NT2/D1 (cell line): ENCODE measurements at regions not wholly inside any gene's neighbourhood (a gene's known extent, or its start where the extent isn't known, plus 50 kb on each side); places are given as distances from the start of the nearest gene placed in this dataset.

Source experiments
- DNase-seq: peaks from one replicate; pipeline ENCODE4 v3.0.0-alpha.2; 2011; ENCODE audit warnings: low read depth, low spot score
- H3K27me3 ChIP-seq: 2 replicates; pipeline ENCODE4 v1.6.0; 2011; ENCODE audit warnings: mild to moderate bottlenecking; ENCODE audit not compliant: insufficient read length, insufficient read depth
- H3K36me3 ChIP-seq: 2 replicates; pipeline ENCODE4 v1.6.1; 2011; ENCODE audit warnings: mild to moderate bottlenecking, low read length, mixed read lengths; ENCODE audit not compliant: insufficient read depth, insufficient read length
- H3K4me1 ChIP-seq: 2 replicates; pipeline ENCODE4 v1.5.1; 2011; ENCODE audit not compliant: insufficient read depth, insufficient read length
- H3K4me3 ChIP-seq: 2 replicates; pipeline ENCODE4 v1.5.1; 2011; ENCODE audit warnings: low read depth; ENCODE audit not compliant: insufficient read length
- H3K9ac ChIP-seq: 2 replicates; pipeline ENCODE4 v1.6.0; 2011; ENCODE audit warnings: low read depth; ENCODE audit not compliant: insufficient read length
- H3K9me3 ChIP-seq: 2 replicates; pipeline ENCODE4 v1.5.1; 2011; ENCODE audit warnings: mild to moderate bottlenecking, low read length; ENCODE audit not compliant: insufficient read depth
- SUZ12 ChIP-seq: IDR thresholded peaks from 2 replicates; pipeline ENCODE4 v1.6.1; 2011; ENCODE audit not compliant: insufficient read length, insufficient read depth; ENCODE audit errors: extremely low read depth
- YY1 ChIP-seq: IDR thresholded peaks from 2 replicates; pipeline ENCODE4 v1.6.1; 2011; ENCODE audit not compliant: insufficient read length, insufficient read depth
- ZNF274 ChIP-seq: IDR thresholded peaks from 2 replicates; pipeline ENCODE4 v1.6.1; 2011; ENCODE audit warnings: mild to moderate bottlenecking, low read depth, low read length

DNA sequence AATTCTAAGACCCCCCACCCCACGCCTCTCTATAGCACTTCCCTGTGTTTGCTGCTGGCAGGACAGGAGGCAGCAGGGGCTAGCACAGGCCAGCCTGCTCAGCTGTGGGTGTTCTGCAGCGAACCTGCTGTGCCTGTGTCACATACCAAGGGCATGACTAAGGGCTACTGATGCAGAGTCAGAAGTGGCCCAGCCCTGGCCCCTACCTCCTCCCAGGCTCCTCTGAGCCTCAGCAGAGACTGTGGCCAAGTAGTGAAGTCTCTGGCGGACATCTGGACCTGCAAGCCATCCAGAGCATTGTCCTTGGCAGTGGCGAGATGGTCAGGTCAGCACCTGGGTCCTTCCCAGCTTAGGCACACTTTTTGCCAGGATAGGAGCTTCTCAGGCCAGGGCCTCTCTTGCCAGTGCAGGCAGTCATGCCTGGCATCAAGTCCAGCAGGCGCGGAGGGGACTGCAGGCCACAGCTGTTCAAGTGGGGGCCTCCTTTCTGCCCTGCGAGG lies 116.3 kb upstream of the RET start:
- Histone ChIP-seq H3K4me3 (no peak overlapping the region), H3K4me1 (peaks cover 2% of the 10 kb centered on the region), H3K36me3 (no peaks in the 10 kb centered on the region), H3K9ac (no peak overlapping the region), H3K27me3 (no peaks in the 10 kb centered on the region), H3K9me3 (peaks cover 33% of the 10 kb centered on the region)
- peak; percentile 28 for DNase-seq
- TF ChIP-seq SUZ12 (no peak), YY1 (no peak), ZNF274 (no peak)

DNA sequence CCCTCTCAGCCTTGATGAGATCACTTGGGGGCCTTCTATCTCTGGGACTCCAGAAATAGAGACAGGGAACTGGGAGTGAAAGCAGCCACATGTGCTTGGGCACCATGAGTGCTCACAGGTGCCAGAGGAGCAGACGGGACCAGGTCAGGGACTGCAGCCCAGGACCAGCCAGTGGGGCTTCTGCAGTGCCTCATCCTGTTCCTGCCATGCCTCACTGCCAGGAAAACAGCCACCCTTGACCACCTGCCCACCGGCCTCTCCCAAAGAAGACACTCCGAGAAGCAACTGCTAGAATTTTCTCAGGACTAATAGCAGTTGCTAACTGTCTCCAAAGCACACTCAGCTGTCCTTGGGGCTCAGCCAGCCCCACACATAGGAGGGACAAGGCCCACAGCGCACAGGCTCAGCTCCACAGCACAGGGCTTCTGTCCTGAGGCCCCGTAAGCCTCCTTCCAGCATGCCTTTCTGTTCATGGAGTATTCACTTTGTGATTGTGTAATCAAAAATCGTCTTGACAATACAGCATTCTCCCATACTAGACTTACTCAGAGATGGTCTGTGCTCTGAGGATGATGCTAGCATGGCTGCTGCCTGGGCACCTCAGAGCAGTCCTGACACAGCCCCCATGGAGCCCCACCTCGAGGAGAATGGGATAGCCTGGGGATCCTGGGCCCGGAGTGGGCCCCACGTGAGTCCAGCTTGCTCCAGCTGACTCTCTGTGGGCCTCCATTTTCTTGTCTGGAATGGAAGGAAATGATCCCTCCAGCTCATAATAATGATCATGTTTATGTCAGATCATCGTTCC lies 115.7 kb upstream of the RET start:
- Histone ChIP-seq H3K36me3 (no peaks in the 10 kb centered on the region), H3K27me3 (no peaks in the 10 kb centered on the region), H3K9ac (no peak overlapping the region), H3K9me3 (peaks cover 33% of the 10 kb centered on the region), H3K4me3 (no peak overlapping the region), H3K4me1 (peaks cover 2% of the 10 kb centered on the region)
- TF ChIP-seq SUZ12 (no peak), ZNF274 (no peak), YY1 (no peak)
- no peak for DNase-seq

DNA sequence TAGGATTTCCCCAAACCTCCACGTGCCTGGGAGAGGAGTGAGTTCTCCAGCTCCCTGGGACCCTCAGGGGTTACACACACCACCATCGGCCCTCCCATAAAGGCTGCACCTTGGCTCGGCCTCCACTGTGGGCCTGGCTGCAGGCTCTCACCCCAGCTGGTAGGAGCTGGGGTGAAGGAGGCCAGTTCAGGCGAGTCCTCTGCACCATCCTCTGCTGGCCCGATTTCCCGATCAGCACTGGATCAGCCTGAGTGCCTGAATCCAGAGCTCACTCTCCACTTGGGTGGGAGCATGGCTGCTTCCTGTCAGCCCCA lies 115.1 kb upstream of the RET start:
- H3K36me3 ChIP-seq = no peaks in the 10 kb centered on the region
- no peak for TF ChIP-seq SUZ12
- no peak for TF ChIP-seq YY1
- no peak for TF ChIP-seq ZNF274
- DNase-seq = no peak
- H3K4me3 ChIP-seq = no peak overlapping the region
- peaks cover 33% of the 10 kb centered on the region for H3K9me3 ChIP-seq
- no peak overlapping the region for H3K9ac ChIP-seq
- peaks cover 2% of the 10 kb centered on the region for H3K4me1 ChIP-seq
- no peaks in the 10 kb centered on the region for H3K27me3 ChIP-seq

DNA sequence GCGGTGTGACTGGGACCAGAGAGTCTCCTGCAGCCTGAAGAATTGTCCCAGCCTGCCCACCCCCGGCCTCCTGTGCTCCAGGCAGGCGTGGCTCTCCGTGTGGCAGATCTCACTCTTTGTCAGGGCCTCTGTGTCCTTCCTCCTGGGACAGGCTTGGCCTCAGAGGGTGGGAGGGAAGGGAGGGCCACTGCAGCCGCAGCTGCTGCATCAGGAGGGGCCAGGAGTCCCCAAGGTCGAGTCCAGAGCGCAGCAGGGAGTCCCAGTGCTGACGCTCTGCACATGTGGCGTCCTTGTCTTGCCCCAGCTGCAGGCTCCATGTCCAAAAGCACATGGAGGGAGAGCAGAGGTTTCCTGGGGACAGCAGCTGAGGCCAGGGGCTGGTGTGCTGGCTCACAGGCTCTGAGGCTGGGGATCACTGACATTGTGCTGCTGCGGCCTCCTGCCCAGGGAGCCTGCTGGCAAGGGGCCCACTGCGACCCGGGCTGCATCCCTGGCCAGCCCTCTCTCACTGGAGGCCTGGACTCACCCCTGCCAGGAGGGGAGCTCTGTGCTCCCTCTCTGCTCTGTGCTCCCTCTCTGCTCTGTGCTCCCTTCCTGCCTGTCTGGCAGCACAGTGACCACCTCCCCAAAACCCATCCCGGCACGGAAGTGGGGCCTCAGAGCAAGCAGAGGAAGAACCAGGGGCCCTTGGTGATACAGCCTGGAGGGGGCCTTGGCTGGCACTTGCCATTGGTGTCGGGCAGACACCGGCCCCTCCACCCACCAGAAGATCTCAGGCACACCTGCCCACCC lies 114.6 kb upstream of the RET start:
- TF ChIP-seq YY1 = no peak
- no peak for TF ChIP-seq ZNF274
- no peak for TF ChIP-seq SUZ12
- no peak for DNase-seq
- no peaks in the 10 kb centered on the region for H3K36me3 ChIP-seq
- H3K27me3 ChIP-seq = no peaks in the 10 kb centered on the region
- no peak overlapping the region for H3K4me3 ChIP-seq
- H3K9ac ChIP-seq = no peak overlapping the region
- peaks cover 2% of the 10 kb centered on the region for H3K4me1 ChIP-seq
- H3K9me3 ChIP-seq = peaks cover 33% of the 10 kb centered on the region

DNA sequence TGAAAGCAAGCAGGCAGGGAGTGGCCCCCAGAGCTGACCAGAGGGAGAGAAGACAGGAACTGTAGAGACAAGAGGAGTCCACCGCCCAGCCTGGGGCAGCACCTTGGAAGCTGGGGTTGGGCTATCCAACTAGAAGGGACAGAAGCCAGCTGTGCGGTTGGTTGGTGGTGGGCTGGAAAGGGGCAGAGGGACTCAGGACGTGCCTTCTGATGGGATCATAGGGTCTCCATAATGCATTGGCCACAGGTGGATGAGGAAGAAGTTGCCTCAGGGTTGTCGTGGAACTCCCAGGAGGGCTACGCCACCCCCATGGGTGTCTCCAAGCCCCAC lies 114.0 kb upstream of the RET start:
- TF ChIP-seq SUZ12 (no peak), ZNF274 (no peak), YY1 (no peak)
- no peak overlapping the region for H3K9ac ChIP-seq

DNA sequence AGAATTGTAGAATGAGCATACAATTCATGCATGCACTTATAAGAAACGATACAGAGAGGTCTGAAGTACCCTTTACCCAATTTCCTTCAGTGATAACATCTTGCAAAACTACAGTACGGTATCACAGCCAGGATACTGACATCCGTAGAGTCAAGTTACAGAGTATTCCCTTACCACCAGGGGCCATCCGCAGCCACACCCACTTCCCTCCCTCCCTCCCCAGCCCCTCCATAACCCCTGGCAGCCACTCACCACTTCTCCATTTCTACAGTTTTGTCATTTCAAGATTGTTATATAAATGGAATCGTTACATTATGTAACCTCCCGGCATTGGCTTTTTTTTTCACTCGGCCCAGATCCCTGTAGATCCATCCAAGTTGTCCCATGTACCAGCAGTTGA lies 113.6 kb upstream of the RET start:
- peaks cover 2% of the 10 kb centered on the region for H3K4me1 ChIP-seq
- TF ChIP-seq SUZ12 (no peak), ZNF274 (no peak), YY1 (no peak)
- peaks cover 33% of the 10 kb centered on the region for H3K9me3 ChIP-seq
- no peaks in the 10 kb centered on the region for H3K36me3 ChIP-seq
- no peak overlapping the region for H3K9ac ChIP-seq
- H3K27me3 ChIP-seq = no peaks in the 10 kb centered on the region
- H3K4me3 ChIP-seq = no peak overlapping the region
- no peak for DNase-seq

More for the DNA sequence above, 114.0 kb upstream of the RET start:
- Histone ChIP-seq H3K9me3 (peaks cover 33% of the 10 kb centered on the region), H3K36me3 (no peaks in the 10 kb centered on the region), H3K4me1 (peaks cover 2% of the 10 kb centered on the region), H3K4me3 (no peak overlapping the region), H3K27me3 (no peaks in the 10 kb centered on the region)
- no peak for DNase-seq

DNA sequence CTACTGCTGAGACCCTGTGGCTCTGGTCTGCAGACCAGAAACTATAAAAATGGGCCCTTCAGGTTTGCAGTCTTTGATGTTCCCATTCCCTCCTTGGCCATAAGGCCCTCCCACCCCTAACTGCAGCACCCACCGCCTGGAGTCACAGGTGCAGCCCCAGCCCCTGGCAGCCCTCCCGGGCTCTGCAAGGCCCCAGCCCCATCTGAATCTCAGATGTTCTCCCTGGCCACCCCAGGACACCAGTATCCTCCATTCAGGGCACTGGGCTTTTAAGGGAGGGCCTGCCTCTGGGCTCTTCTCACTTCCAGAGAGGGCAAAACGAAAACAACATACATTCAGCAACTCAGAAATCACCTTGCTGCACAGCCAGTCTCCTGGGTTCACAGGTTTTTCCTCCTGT lies 107.7 kb upstream of the RET start:
- Histone ChIP-seq H3K36me3 (no peaks in the 10 kb centered on the region), H3K9me3 (no peaks in the 10 kb centered on the region), H3K4me3 (no peak overlapping the region), H3K4me1 (peaks cover 7% of the 10 kb centered on the region), H3K9ac (no peak overlapping the region), H3K27me3 (no peaks in the 10 kb centered on the region)
- DNase-seq = no peak
- TF ChIP-seq SUZ12 = no peak
- no peak for TF ChIP-seq ZNF274
- TF ChIP-seq YY1 = no peak
